SU-DHL-6 (cell line): ENCODE measurements at regions not wholly inside any gene's neighbourhood (a gene's known extent, or its start where the extent isn't known, plus 50 kb on each side); places are given as distances from the start of the nearest gene placed in this dataset.

Experiments used
- EZH2phosphoT487 ChIP-seq: fragments of 200-600 bp; sonication (generic), shearing (Covaris generic); conservative IDR thresholded peaks from 2 replicates; pipeline ENCODE4 v1.6.1; 2018; ENCODE audit warnings: mild to moderate bottlenecking, antibody characterized with exemption, low read length, moderate library complexity, mixed read lengths
- TF ChIP-seq, protein P1 (sequence below): fragments of 200-600 bp; sonication (generic); IDR thresholded peaks from one replicate; pipeline ENCODE4 v1.5.1; 2017; ENCODE audit warnings: antibody characterized with exemption, mild to moderate bottlenecking, low read length, moderate library complexity; ENCODE audit not compliant: insufficient read depth, poor library complexity, severe bottlenecking

- TF ChIP-seq, protein P1, sequence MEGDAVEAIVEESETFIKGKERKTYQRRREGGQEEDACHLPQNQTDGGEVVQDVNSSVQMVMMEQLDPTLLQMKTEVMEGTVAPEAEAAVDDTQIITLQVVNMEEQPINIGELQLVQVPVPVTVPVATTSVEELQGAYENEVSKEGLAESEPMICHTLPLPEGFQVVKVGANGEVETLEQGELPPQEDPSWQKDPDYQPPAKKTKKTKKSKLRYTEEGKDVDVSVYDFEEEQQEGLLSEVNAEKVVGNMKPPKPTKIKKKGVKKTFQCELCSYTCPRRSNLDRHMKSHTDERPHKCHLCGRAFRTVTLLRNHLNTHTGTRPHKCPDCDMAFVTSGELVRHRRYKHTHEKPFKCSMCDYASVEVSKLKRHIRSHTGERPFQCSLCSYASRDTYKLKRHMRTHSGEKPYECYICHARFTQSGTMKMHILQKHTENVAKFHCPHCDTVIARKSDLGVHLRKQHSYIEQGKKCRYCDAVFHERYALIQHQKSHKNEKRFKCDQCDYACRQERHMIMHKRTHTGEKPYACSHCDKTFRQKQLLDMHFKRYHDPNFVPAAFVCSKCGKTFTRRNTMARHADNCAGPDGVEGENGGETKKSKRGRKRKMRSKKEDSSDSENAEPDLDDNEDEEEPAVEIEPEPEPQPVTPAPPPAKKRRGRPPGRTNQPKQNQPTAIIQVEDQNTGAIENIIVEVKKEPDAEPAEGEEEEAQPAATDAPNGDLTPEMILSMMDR: no peak
- TF ChIP-seq EZH2phosphoT487: no peak
Observed at GRCh38 chr14:84013424-84013823, 1516.5 kb upstream of the FLRT2 start.
